Lower leg skin (tissue), 4 donors: ENCODE measurements at regions not wholly inside any gene's neighbourhood (a gene's known extent, or its start where the extent isn't known, plus 50 kb on each side); places are given as distances from the start of the nearest gene placed in this dataset.

Source experiments
- DNase-seq, 2 donors: peaks; one replicate each; pipeline ENCODE4 v3.0.0-alpha.2; 2019; ENCODE audit warnings: low spot score in 2 of 2
- H3K4me3 ChIP-seq: fragments of 200-600 bp; sonication (generic); 2 replicates; pipeline ENCODE4 v1.5.1; 2017; ENCODE audit warnings: mild to moderate bottlenecking, low read depth; ENCODE audit not compliant: poor library complexity, severe bottlenecking
- CTCF ChIP-seq, 3 donors: fragments of 450-650 bp; IDR thresholded peaks; one replicate each; pipeline ENCODE4 v1.5.1; 2016; ENCODE audit warnings: antibody characterized with exemption in 3 of 3, mild to moderate bottlenecking in 3 of 3, moderate library complexity in 2 of 3
- POLR2A ChIP-seq, 2 donors: fragments of 450-650 bp; IDR thresholded peaks; one replicate each; pipeline ENCODE4 v1.6.1; 2016 to 2017; ENCODE audit warnings: antibody characterized with exemption in 2 of 2, mild to moderate bottlenecking in 1 of 2, moderate library complexity in 1 of 2
- WGBS, 2 donors: methylation state at CpG; one replicate each; pipeline ENCODE4 v1.1.5; 2018; 5-methylcytosine and 5-hydroxymethylcytosine counted together
- intact Hi-C: fragments of 100-400 bp; cut with DNase I; formaldehyde crosslinking; loops from one replicate; pipeline ENCODE4 v1.15.0; 2023; ENCODE audit warnings: low total_unique reads

- WGBS, 2 donors: 85 to 86% methylated on average over 2 of the region's 2 CpGs
- no peak for TF ChIP-seq CTCF (IDR thresholded peaks at IDR 0.05)
- no peak for TF ChIP-seq POLR2A (IDR thresholded peaks at IDR 0.05)
- no peak overlapping the region for H3K4me3 ChIP-seq
- intact Hi-C loops: no loop called here
- DNase-seq: no peak
These were observed 102.6 kb upstream of the ATP1A1 start for GRCh38 chr1:116270316-116271057.

GRCh38 chr1:116273042-116273783 is 99.8 kb upstream of the ATP1A1 start:
- no peak for TF ChIP-seq POLR2A (IDR thresholded peaks at IDR 0.05)
- TF ChIP-seq CTCF (IDR thresholded peaks at IDR 0.05): no peak
- 81 to 87% methylated on average over 8 of the region's 8 CpGs for WGBS, 2 donors
- no peak overlapping the region for H3K4me3 ChIP-seq
- no peak for DNase-seq
- intact Hi-C loops: no loop called here

GRCh38 chr1:116276532-116276931 is 96.5 kb upstream of the ATP1A1 start:
- TF ChIP-seq CTCF (IDR thresholded peaks at IDR 0.05) (no peak), POLR2A (IDR thresholded peaks at IDR 0.05) (no peak)
- H3K4me3 ChIP-seq: no peak overlapping the region
- no peak for DNase-seq
- intact Hi-C loops: no loop called here
- 92 to 94% methylated on average over 7 of the region's 7 CpGs for WGBS, 2 donors

- TF ChIP-seq CTCF (IDR thresholded peaks at IDR 0.05) (no peak), POLR2A (IDR thresholded peaks at IDR 0.05) (no peak)
- 68 to 73% methylated on average over 6 of the region's 6 CpGs for WGBS, 2 donors
- H3K4me3 ChIP-seq: no peak overlapping the region
- no peak for DNase-seq
- intact Hi-C loops: no loop called here
These were observed 95.1 kb upstream of the ATP1A1 start for GRCh38 chr1:116277840-116278540.

- TF ChIP-seq POLR2A (IDR thresholded peaks at IDR 0.05) (no peak), CTCF (IDR thresholded peaks at IDR 0.05) (no peak)
- DNase-seq: no peak
- WGBS, 2 donors: 94% methylated on average over 6 of the region's 6 CpGs
- no peak overlapping the region for H3K4me3 ChIP-seq
- intact Hi-C loops: no loop called here
These were observed 94.5 kb upstream of the ATP1A1 start for GRCh38 chr1:116278541-116278866.
